HAP-1 (cell line): ENCODE measurements at regions not wholly inside any gene's neighbourhood (a gene's known extent, or its start where the extent isn't known, plus 50 kb on each side); places are given as distances from the start of the nearest gene placed in this dataset.

Experiments
- DNase-seq, 2 experiments: peaks; one replicate each; pipeline ENCODE4 v3.0.0-alpha.2; 2016 to 2020; ENCODE audit warnings: low spot score in 2 of 2
- H3K27me3 ChIP-seq: fragments of 250-450 bp; sonication (Bioruptor Pico); 2 replicates; pipeline ENCODE4 v1.5.1; 2020; ENCODE audit warnings: low read depth, mild to moderate bottlenecking, moderate library complexity
- H3K36me3 ChIP-seq: fragments of 250-450 bp; sonication (Bioruptor Pico); replicated peaks from 2 replicates; pipeline ENCODE4 v1.5.1; 2020; ENCODE audit warnings: mild to moderate bottlenecking
- H3K4me1 ChIP-seq: fragments of 250-450 bp; sonication (Bioruptor Pico); 2 replicates; pipeline ENCODE4 v1.5.1; 2020; ENCODE audit warnings: mild to moderate bottlenecking
- H3K4me3 ChIP-seq: fragments of 250-450 bp; sonication (Bioruptor Pico); 2 replicates; pipeline ENCODE4 v1.5.1; 2020; ENCODE audit warnings: mild to moderate bottlenecking, moderate library complexity
- H3K9me3 ChIP-seq: fragments of 250-450 bp; sonication (Bioruptor Pico); 2 replicates; pipeline ENCODE4 v1.5.1; 2020; ENCODE audit warnings: mild to moderate bottlenecking, moderate library complexity
- in situ Hi-C: fragments of 300-500 bp; cut with MboI; formaldehyde crosslinking; loops from 3 replicates; pipeline ENCODE4 v1.14.3; 2020; ENCODE audit warnings: low sequenced_read_pairs, inconsistent platforms, mixed read lengths

DNA sequence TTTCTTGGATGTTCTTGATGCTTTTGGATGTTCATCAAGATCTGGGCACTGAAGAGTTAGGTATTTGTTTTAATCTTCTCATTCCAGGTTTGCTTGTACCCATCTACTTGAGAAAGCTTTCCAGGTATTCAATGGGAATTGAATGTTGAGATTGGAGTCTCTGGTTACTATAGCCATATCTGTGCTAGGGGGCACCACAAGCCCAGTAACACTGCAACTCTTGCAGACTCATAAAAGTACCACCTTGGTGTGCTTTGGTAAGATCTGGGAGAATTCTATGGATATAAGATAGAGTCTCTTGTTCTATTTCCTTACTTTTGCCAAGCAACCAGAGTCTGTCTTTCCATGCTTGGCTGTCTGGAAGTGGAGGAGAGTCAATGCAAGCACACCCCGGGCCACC is 518.9 kb upstream of the VRK2 start:
- in situ Hi-C loops = no loop called here
- Histone ChIP-seq H3K4me3 (no peak overlapping the region), H3K36me3 (no peaks in the 10 kb centered on the region), H3K9me3 (no peaks in the 10 kb centered on the region), H3K4me1 (no peaks in the 10 kb centered on the region), H3K27me3 (no peaks in the 10 kb centered on the region; the same call in 1 of the 2 replicates)
- no peak for DNase-seq

DNA sequence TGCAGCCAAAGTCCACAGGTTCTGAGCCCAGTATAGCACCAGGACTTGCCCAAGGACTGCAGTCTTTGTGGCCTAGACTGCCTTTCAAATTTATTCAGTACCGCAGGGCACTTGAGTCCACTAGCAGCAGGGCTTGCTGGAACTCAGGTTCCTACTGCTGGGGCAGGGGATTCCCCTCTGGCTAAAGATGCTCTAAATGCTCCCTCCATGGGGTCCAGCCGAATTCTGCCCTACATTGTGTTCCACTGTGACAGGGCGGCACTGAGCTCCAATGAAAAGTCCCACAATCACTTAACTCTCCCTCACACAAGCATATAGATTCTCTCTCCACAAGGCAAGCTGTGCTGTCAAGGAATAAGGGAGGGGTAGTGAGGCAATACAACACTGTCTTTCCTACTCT is 518.1 kb upstream of the VRK2 start:
- no peaks in the 10 kb centered on the region; the same call in none of the 2 replicates for H3K27me3 ChIP-seq
- no peaks in the 10 kb centered on the region for H3K9me3 ChIP-seq
- no peaks in the 10 kb centered on the region for H3K4me1 ChIP-seq
- in situ Hi-C loops = no loop called here
- DNase-seq = no peak
- H3K36me3 ChIP-seq = no peaks in the 10 kb centered on the region
- H3K4me3 ChIP-seq = no peak overlapping the region

DNA sequence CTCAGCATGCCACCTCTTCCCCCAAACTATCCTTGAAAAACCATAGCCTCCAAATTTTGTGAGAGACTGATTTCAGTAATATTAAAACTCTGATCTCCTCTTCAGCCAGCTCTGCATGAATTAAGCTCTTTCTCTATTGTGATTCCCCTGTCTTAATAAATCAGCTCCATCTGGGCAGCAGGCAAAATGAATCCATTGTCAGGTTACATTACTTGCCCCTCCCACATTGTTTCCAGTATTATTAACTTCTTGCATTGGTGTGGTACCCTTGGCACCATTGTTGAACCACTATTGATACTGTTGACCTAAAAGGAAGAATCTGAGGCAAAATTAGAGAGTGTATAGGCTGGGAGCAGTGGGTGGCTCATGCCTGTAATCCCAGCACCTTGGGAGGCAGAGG is 512.2 kb upstream of the VRK2 start:
- Histone ChIP-seq H3K9me3 (no peaks in the 10 kb centered on the region), H3K27me3 (peaks cover 2% of the 10 kb centered on the region), H3K4me3 (no peak overlapping the region), H3K36me3 (no peaks in the 10 kb centered on the region), H3K4me1 (no peaks in the 10 kb centered on the region)
- DNase-seq = no peak
- in situ Hi-C loops = no loop called here

DNA sequence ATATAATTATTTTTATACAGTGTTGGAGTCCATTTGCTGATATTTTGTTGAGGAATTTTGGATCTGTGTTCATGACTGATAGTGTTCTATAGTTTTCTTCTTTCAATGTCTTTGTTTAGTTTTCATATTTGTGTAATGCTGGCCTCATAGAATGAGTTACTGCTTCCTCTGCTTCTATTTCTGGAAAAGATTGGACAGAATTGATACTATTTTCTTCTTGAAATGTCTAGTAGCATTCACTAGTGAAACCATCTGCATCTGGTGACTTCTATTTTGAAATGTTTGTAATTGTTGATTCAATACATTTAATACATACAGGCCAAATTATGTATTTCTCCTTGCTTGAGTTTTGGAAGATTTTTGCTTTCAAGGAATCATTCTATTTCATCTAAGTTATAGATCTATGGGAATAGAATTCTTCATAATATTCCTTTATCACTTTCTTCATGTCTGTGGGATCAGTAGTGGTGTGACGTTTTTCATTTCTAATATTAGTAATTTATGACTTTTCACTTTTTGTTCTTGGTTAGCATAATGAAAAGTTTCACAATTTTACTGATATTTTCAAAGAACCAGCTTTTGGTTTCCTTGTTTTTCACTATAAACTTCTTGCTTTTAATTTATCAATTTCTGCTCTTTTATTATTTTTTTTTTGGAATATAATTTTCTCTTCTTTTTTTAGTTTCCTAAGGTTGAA is 509.9 kb upstream of the VRK2 start:
- DNase-seq = no peak
- no peaks in the 10 kb centered on the region for H3K4me1 ChIP-seq
- no peaks in the 10 kb centered on the region for H3K9me3 ChIP-seq
- in situ Hi-C loops = no loop called here
- H3K27me3 ChIP-seq = peaks cover 2% of the 10 kb centered on the region
- H3K4me3 ChIP-seq = no peak overlapping the region
- no peaks in the 10 kb centered on the region for H3K36me3 ChIP-seq

DNA sequence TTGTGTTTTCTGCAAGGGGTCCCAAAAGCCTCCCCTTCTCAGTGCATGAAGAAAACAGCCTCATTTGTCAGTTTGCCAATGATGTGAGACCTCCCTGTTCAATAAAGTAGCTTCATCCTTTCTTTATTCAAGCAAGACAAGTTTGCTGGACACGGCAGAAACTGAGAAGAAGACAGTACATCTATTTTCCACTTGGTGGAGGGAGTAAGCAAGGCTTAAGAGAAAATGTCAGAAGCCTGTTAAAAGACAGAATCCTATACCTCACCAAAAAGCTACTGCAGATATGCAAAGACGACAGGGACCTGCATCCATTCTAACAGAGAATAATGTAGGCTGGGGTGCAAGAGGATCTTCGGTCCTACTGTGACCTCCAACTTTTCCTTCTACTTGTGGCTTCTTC is 506.8 kb upstream of the VRK2 start:
- Histone ChIP-seq H3K9me3 (no peaks in the 10 kb centered on the region), H3K27me3 (peaks cover 2% of the 10 kb centered on the region; the same call in 1 of the 2 replicates), H3K4me1 (no peaks in the 10 kb centered on the region), H3K4me3 (no peak overlapping the region), H3K36me3 (no peaks in the 10 kb centered on the region)
- in situ Hi-C loops = no loop called here
- no peak for DNase-seq

DNA sequence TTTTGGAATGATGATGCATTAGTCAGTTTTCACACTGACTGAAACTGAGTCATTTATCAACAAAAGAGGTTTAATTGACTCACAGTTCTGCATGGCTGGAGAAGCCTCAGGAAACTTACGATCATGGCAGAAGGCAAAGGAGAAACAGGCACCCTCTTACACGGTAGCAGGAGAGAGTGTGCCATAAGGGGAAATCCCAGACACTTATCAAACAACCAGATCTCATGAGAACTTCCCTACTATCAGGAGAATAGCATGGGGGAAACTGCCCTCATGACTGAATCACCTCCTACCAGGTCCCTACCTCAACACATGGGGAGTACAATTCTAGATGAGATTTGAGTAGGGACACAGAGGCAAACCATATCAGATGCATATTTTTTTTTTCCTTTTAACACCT is 504.5 kb upstream of the VRK2 start:
- Histone ChIP-seq H3K4me3 (no peak overlapping the region), H3K36me3 (no peaks in the 10 kb centered on the region), H3K27me3 (no peaks in the 10 kb centered on the region), H3K9me3 (no peaks in the 10 kb centered on the region), H3K4me1 (no peaks in the 10 kb centered on the region)
- DNase-seq = no peak
- in situ Hi-C loops = no loop called here

DNA sequence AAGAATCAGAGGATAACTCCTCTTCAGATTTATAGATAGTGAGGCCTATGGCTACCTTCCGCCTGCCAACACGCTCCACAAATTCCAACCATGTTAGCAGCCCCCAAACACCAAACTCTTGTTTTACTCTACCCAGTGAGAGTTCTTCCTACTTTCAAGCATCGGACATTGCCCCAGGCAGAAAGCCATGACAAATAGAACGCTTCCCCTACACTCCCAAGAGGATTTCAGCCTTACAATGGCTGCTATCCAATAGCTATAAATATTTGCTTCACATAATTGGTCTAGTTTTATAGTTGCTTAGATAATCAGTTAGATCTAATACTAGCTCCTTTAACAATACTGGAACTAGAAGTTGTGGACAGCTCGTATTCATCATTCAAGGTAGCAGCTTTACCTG is 503.4 kb upstream of the VRK2 start:
- DNase-seq = no peak
- Histone ChIP-seq H3K4me3 (no peak overlapping the region), H3K36me3 (no peaks in the 10 kb centered on the region), H3K9me3 (no peaks in the 10 kb centered on the region), H3K4me1 (no peaks in the 10 kb centered on the region), H3K27me3 (no peaks in the 10 kb centered on the region)
- in situ Hi-C loops = no loop called here

DNA sequence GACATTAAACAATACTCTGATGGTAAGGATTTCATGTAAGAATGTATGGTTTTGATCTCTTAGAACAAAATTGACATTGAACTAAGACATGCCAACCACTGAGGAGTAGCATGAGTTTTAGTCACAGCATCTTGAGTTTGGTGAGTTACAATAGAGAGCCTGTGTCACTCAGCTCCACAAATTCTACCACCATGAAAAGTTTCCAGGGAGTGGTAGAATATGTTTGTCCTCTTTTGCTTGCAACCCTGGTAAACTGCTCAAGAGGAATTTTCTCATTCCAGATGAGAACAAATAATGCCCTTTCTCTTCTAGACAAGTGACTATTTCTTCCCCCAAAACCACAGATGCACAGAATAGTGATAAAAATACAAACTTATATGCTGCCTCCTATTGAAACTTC is 502.0 kb upstream of the VRK2 start:
- H3K27me3 ChIP-seq = no peaks in the 10 kb centered on the region
- H3K36me3 ChIP-seq = no peaks in the 10 kb centered on the region
- no peak overlapping the region for H3K4me3 ChIP-seq
- H3K9me3 ChIP-seq = no peaks in the 10 kb centered on the region
- DNase-seq = no peak
- in situ Hi-C loops = no loop called here
- no peaks in the 10 kb centered on the region for H3K4me1 ChIP-seq

DNA sequence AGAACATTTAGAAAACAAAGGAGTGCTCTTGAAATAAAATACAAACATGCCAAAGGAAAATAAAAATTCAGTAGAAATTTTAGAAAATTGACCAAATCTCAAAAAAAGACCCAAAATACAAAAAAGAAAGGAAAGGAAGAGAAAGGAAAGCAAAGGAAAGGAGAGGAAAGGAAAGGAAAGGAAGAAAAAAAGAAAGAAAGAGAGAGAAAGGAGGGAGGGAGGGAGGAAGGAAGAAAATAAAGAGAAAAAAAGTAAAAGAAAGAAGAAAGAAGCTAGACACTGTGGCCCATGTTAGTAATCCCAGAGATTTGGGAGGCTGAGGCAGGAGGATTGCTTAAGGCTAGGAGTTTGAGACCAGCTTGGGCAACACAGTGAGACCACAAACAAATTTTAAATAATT is 500.1 kb upstream of the VRK2 start:
- no peaks in the 10 kb centered on the region for H3K9me3 ChIP-seq
- in situ Hi-C loops = no loop called here
- H3K4me3 ChIP-seq = no peak overlapping the region
- DNase-seq = no peak
- H3K27me3 ChIP-seq = no peaks in the 10 kb centered on the region
- no peaks in the 10 kb centered on the region for H3K4me1 ChIP-seq
- no peaks in the 10 kb centered on the region for H3K36me3 ChIP-seq

DNA sequence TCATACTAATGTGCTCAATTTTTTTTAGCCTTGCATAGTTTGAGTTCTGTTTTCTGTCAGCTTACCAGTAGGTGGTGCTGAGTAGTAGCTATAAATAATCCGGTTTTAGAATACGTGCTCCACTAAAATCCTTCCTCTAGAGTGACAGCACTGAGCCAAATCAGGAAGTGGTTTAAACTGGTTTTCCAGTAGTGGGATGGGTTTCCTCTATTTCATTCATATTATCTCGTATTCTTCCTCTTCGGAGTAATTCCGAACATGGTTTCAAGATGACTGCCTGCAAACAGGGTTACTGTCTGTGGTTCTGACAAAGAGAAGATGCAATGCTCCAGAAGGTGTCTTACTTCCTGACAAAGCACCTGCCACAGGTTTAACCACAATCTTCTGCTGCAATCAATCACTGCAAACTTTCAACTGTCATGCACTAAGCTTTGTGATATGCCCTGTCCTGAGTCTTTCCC is 496.9 kb upstream of the VRK2 start:
- H3K36me3 ChIP-seq = no peaks in the 10 kb centered on the region
- peak in 1 of 2 experiments; percentile 47 for DNase-seq
- no peaks in the 10 kb centered on the region for H3K4me1 ChIP-seq
- no peaks in the 10 kb centered on the region for H3K9me3 ChIP-seq
- H3K27me3 ChIP-seq = no peaks in the 10 kb centered on the region
- H3K4me3 ChIP-seq = no peak overlapping the region
- in situ Hi-C loops = no loop called here

DNA sequence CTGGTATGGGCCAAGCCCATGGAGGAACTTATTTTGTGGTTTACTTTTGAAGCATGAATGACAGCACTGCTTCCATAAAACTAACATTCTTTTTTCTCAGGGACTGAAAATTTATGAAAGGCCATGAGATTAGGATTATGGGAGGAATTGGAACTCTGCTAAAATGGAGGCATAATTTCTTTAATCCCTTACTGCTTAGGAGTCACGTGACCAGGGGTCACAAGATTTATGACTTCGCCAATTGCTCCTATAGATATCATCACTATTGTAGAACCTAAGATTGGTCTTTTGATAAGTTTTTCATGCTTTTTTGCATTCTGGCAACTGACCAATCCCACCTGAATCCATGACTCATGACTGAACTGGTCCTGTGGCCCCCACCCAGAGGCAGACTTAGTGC is 495.7 kb upstream of the VRK2 start:
- in situ Hi-C loops = no loop called here
- Histone ChIP-seq H3K4me3 (no peak overlapping the region), H3K4me1 (no peaks in the 10 kb centered on the region), H3K9me3 (no peaks in the 10 kb centered on the region), H3K36me3 (no peaks in the 10 kb centered on the region), H3K27me3 (no peaks in the 10 kb centered on the region)
- no peak for DNase-seq

DNA sequence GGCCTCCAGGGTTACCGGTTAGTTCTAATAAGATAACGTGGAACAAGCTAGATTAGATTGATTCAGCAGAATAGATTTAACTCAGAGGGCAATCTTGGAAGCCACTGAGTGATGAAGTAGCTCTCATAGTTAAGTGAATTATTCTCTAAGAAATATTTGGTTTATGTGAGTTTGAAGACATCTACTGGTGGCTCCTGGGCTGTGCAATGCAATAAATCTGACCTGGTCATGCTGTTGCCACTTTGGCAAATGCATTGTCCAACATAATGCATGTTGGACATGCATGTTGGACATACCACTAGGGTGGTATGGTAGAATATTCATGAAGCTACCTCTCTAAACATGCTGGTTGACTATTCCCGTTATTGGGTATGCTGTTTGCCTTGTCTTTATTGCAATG is 493.7 kb upstream of the VRK2 start:
- in situ Hi-C loops = no loop called here
- DNase-seq = no peak
- no peaks in the 10 kb centered on the region for H3K27me3 ChIP-seq
- H3K36me3 ChIP-seq = no peaks in the 10 kb centered on the region
- H3K4me1 ChIP-seq = no peaks in the 10 kb centered on the region
- H3K4me3 ChIP-seq = no peak overlapping the region
- H3K9me3 ChIP-seq = no peaks in the 10 kb centered on the region

DNA sequence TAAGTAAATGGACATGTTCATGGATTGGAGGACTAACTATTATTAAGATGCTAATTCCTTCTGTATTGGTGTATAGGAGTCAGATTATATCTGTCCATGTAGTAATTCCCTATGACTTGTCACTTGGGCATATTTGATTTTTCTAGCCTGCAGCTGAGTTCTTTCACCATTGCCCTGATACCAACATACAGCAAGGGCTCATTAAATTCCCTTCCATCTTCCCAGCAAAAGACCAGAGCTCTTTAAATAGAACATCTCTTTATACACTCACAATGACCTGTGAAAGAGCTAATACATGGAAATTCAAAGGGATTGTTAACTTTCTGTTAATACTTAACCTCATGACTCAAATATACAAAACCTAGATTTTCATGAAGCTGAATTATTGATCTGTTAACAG is 492.3 kb upstream of the VRK2 start:
- no peak overlapping the region for H3K4me3 ChIP-seq
- DNase-seq = no peak
- H3K4me1 ChIP-seq = no peaks in the 10 kb centered on the region
- H3K36me3 ChIP-seq = no peaks in the 10 kb centered on the region
- in situ Hi-C loops = no loop called here
- H3K27me3 ChIP-seq = no peaks in the 10 kb centered on the region
- H3K9me3 ChIP-seq = no peaks in the 10 kb centered on the region

DNA sequence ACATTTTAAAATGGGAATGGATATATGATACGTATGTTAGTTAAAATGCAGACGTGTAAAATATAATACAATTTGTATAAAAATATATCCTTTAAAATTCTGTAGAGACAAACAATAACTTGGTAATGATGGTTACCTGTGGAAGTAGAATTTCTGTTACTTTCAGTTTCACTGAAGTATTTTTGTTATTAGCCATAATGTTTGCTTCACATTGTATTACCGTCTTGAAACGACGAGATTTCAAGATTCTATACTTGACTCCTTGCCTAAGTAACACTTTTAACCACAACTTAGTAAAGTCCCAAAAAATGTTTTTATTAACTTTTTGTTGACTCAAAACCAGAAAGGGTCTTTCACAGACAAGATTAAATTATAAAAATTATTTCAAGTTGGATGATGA is 488.3 kb upstream of the VRK2 start:
- no peaks in the 10 kb centered on the region for H3K4me1 ChIP-seq
- H3K9me3 ChIP-seq = no peaks in the 10 kb centered on the region
- in situ Hi-C loops = no loop called here
- no peaks in the 10 kb centered on the region for H3K27me3 ChIP-seq
- H3K36me3 ChIP-seq = no peaks in the 10 kb centered on the region
- no peak for DNase-seq
- H3K4me3 ChIP-seq = no peak overlapping the region

DNA sequence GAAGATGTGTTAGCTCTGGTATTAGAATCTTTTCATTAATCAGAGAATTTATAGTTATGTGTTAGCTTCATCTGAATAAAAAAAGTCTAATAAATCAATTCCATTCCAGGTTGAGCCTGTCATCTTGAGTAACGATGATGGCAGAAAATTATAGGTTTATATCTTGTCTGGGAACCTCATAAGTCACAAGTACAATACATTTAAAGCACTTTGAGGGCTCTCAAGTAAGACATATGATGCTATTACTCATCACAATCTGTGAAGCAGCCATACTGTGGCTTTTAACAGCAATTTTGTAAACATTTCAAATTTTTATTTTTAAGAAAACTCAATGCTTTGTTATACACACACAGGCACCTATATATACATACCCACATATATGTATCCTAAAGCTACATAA is 484.1 kb upstream of the VRK2 start:
- Histone ChIP-seq H3K4me3 (no peak overlapping the region), H3K27me3 (no peaks in the 10 kb centered on the region), H3K36me3 (no peaks in the 10 kb centered on the region), H3K9me3 (no peaks in the 10 kb centered on the region), H3K4me1 (no peaks in the 10 kb centered on the region)
- in situ Hi-C loops = no loop called here
- DNase-seq = no peak
